Nephron progenitor cell (in vitro differentiated cells): ENCODE measurements at regions not wholly inside any gene's neighbourhood (a gene's known extent, or its start where the extent isn't known, plus 50 kb on each side); places are given as distances from the start of the nearest gene placed in this dataset.

ENCODE experiments used
- DNase-seq: peaks from one replicate; pipeline ENCODE4 v3.0.0; 2021
- H3K27ac Mint-ChIP-seq: 2 replicates; pipeline ENCODE4 v1.8.0; 2021; ENCODE audit warnings: mild to moderate bottlenecking, moderate library complexity, mixed read lengths
- H3K27me3 Mint-ChIP-seq: 2 replicates; pipeline ENCODE4 v1.8.0; 2021; ENCODE audit warnings: mild to moderate bottlenecking, low read depth, mixed read lengths; ENCODE audit not compliant: poor library complexity
- H3K36me3 Mint-ChIP-seq: 2 replicates; pipeline ENCODE4 v1.8.0; 2021; ENCODE audit warnings: low read depth, mixed read lengths
- H3K4me1 Mint-ChIP-seq: 2 replicates; pipeline ENCODE4 v1.8.0; 2021; ENCODE audit warnings: mixed read lengths
- H3K4me3 Mint-ChIP-seq: 2 replicates; pipeline ENCODE4 v1.8.0; 2021; ENCODE audit warnings: mild to moderate bottlenecking, moderate library complexity, mixed read lengths
- H3K9me3 Mint-ChIP-seq: 2 replicates; pipeline ENCODE4 v1.8.0; 2021; ENCODE audit warnings: mild to moderate bottlenecking, moderate library complexity, mixed read lengths
- TF ChIP-seq, protein P1 (sequence below): fragments of 200-600 bp; sonication (generic); IDR thresholded peaks from 2 replicates; pipeline ENCODE4 v1.5.0; 2021; ENCODE audit warnings: antibody characterized with exemption

DNA sequence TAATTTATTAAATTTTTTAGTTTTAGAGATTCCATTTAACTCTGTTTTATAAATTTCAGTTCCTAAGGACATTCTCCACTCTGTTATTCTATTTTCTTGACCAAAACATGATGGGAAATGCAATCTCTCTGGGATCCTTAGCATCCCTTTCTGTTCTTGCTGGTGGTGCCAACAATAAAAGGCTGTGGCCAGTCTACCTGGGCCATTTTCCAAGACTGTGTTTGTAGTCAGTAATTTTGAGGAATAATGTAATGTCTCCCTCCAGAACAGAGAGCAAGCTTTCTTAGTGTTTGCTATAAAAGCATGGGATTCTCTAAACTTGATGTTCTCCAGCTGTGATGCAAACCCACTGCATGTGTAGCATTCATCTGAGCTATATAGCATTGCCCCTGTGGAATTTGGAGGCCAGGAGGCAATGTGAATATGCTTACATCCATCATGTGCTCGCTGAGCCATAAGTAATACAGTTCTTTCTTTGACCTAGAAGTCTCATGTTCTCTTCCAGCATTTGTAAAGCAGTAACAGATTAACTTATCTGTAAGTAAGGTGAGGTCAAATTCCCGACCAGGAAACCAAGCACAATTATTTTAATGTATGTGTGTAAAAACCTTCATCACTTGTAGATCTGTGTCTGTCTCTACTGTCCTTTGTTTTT lies 211.5 kb upstream of the TAS2R1 start:
- peaks cover 28% of the 10 kb centered on the region for H3K9me3 Mint-ChIP-seq
- no peak overlapping the region for H3K27ac Mint-ChIP-seq
- peaks cover 21% of the 10 kb centered on the region for H3K4me1 Mint-ChIP-seq
- H3K4me3 Mint-ChIP-seq, result no peak overlapping the region
- H3K27me3 Mint-ChIP-seq, result peaks cover 8% of the 10 kb centered on the region
- TF ChIP-seq, protein P1, sequence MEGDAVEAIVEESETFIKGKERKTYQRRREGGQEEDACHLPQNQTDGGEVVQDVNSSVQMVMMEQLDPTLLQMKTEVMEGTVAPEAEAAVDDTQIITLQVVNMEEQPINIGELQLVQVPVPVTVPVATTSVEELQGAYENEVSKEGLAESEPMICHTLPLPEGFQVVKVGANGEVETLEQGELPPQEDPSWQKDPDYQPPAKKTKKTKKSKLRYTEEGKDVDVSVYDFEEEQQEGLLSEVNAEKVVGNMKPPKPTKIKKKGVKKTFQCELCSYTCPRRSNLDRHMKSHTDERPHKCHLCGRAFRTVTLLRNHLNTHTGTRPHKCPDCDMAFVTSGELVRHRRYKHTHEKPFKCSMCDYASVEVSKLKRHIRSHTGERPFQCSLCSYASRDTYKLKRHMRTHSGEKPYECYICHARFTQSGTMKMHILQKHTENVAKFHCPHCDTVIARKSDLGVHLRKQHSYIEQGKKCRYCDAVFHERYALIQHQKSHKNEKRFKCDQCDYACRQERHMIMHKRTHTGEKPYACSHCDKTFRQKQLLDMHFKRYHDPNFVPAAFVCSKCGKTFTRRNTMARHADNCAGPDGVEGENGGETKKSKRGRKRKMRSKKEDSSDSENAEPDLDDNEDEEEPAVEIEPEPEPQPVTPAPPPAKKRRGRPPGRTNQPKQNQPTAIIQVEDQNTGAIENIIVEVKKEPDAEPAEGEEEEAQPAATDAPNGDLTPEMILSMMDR, result no peak
- peaks cover 8% of the 10 kb centered on the region for H3K36me3 Mint-ChIP-seq
- DNase-seq, result no peak

DNA sequence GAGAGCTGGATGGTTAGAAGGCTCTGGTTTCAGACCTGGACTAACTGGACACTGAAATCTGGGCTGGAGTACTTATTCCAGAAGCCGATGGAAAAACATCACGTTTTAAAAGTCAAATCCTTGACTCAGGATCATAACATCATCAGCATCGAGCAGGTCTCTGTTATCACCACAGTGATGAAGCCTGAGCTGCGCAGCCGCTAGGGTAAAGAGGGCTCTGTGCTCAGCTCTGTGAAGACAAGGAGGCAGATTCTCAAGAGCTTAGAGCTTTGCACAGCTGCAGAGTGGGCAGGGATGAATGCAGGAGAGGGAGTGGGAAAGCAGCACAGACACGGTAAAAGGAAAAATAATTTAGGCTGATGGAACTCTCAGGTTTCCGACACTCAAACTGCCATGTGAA lies 208.8 kb upstream of the TAS2R1 start:
- H3K27me3 Mint-ChIP-seq, result peaks cover 16% of the 10 kb centered on the region
- peak overlapping the region; percentile 83 for H3K27ac Mint-ChIP-seq
- H3K9me3 Mint-ChIP-seq, result peaks cover 38% of the 10 kb centered on the region
- DNase-seq, result no peak
- TF ChIP-seq, protein P1, result no peak
- peaks cover 8% of the 10 kb centered on the region for H3K36me3 Mint-ChIP-seq
- H3K4me3 Mint-ChIP-seq, result no peak overlapping the region
- H3K4me1 Mint-ChIP-seq, result peaks cover 43% of the 10 kb centered on the region

DNA sequence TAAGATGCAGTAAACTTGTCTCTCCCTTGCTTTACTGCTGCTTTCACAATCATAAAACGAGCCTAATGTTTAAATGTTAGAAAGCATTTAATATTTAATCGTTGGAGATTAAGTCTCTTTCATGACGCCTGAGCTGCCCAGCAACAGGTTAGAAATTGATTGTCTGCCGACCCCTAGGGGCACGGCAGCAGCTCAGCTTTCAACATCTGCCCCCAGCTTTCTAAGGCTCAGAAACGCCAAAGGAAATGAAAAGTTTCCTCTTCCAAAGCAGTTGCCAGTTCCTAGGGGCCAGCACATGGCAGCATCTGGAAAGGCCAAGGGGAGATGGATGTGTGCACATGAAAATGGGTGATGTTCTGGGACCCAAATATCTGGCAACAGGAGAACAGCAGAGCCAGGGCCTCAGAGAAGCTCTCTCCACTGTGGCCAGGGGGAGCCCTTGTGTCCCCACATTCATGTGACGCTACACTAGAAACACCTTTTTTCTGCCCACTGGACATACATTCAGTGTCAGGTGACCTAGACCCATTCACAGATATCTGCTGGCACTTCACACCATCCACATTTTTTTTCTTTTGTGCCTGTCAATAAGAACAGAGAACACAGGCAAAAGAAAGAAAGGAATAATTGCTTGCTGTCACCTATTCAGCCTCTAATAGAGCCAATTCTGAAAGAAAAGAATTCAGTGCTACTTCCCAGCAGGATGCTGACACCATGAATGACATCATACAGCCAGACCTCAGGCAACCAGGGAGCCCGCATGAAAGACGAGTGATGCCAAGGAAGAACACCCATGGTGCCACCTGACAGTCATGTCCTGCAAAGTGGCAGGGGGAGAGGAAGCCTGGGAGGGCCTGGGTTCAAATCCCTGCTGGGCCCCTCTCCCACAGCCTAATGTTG lies 205.0 kb upstream of the TAS2R1 start:
- H3K4me1 Mint-ChIP-seq, result peaks cover 66% of the 10 kb centered on the region
- H3K4me3 Mint-ChIP-seq, result peak overlapping the region; percentile 32
- H3K27ac Mint-ChIP-seq, result peak overlapping the region; percentile 89
- H3K36me3 Mint-ChIP-seq, result no peaks in the 10 kb centered on the region
- DNase-seq, result peak; percentile 13
- peaks cover 14% of the 10 kb centered on the region for H3K9me3 Mint-ChIP-seq
- H3K27me3 Mint-ChIP-seq, result peaks cover 16% of the 10 kb centered on the region
- TF ChIP-seq, protein P1, result no peak

DNA sequence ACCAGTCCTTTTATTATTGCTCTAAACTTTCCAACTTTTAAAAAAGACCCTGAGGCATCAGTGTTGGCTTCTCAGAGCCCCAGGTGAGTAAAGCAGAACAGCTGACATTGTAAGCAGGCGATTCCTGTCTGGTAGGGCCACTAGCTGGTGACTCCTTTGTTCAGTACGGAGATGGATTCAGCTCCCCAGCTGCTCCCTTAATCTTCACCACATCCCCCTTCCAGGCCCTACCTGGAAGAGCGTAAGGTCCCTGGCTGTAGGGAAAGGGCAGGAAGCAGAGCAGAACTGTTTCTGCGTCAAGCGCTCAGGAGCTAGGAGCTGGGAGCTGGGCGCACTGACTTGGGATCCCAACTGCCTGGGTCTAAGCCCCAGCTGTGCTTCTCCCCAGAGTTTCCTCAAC lies 203.7 kb upstream of the TAS2R1 start:
- no peak for DNase-seq
- Mint-ChIP-seq H3K27ac (no peak overlapping the region), H3K9me3 (peaks cover 12% of the 10 kb centered on the region), H3K27me3 (peaks cover 16% of the 10 kb centered on the region), H3K4me1 (peaks cover 67% of the 10 kb centered on the region), H3K4me3 (no peak overlapping the region), H3K36me3 (no peaks in the 10 kb centered on the region)
- TF ChIP-seq, protein P1, result no peak

DNA sequence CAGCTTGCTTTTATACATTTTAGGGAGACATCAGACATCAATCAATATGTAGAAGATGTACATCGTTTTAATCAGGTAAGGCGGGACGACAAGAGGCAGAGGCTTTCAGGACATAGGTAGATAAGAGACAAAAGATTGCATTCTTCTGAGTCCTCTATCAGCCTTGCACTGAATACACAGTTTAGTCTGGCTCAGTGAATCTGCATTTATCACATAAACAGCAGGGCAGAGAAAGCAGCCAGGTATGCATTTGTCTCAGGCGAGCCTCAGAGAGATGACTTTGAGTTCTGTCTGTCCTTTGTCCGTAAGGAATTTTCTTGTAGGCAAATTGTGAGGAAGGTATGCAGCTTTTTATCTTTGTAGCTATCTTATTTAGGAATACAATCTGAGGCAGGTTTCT lies 202.8 kb upstream of the TAS2R1 start:
- no peak for DNase-seq
- H3K27me3 Mint-ChIP-seq, result peaks cover 13% of the 10 kb centered on the region
- peaks cover 10% of the 10 kb centered on the region for H3K9me3 Mint-ChIP-seq
- no peak overlapping the region for H3K4me3 Mint-ChIP-seq
- peaks cover 64% of the 10 kb centered on the region for H3K4me1 Mint-ChIP-seq
- TF ChIP-seq, protein P1, result no peak
- H3K36me3 Mint-ChIP-seq, result no peaks in the 10 kb centered on the region
- H3K27ac Mint-ChIP-seq, result no peak overlapping the region
